HG03097 (cell line): ENCODE measurements at regions not wholly inside any gene's neighbourhood (a gene's known extent, or its start where the extent isn't known, plus 50 kb on each side); places are given as distances from the start of the nearest gene placed in this dataset.
A peak's percentile ranks its signal among the peaks of the same experiment; 100 is the strongest.

ENCODE experiments used
- ATAC-seq: cut with Tn5 transposase; IDR thresholded peaks from one replicate; pipeline ENCODE4 v1.9.1; 2021; ENCODE audit not compliant: unreplicated experiment, low FRiP score

DNA sequence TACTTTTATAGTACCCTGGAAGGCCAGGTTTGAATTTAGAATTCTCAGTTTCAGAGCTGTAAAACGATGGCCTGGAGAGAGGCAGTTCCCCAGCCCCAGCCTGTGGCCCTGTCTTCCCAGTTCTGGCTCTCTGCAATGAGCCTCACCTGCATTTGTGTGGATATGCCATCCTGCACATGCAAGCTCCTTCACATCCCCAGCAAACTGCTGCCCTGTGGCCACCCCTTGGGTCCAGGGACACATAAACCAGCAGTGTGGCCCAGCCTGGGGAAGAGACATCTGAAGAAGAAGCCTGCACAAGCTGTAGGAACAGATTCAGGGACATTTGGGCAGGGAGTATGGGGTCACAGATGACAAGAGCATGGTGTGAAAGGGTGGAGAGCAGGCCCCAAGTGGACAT lies 174.3 kb upstream of the CRY1 start:
- no peak for ATAC-seq

DNA sequence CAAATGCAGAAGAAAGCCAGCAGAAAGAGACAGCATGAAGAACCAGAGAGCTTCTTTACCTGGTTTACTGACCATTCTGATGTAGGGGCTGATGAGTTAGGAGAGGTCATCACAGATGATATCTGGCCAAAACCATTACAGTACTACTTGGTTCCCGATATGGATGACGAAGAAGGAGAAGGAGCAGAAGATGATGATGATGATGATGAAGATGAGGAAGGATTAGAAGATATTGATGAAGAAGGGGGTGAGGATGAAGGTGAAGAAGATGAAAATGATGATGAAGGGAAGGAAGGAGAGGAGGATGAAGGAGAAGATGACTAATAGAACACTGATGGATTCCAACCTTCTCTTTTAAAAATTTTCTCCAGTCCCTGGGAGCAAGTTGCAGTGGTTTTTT lies 178.2 kb upstream of the CRY1 start:
- ATAC-seq = no peak

DNA sequence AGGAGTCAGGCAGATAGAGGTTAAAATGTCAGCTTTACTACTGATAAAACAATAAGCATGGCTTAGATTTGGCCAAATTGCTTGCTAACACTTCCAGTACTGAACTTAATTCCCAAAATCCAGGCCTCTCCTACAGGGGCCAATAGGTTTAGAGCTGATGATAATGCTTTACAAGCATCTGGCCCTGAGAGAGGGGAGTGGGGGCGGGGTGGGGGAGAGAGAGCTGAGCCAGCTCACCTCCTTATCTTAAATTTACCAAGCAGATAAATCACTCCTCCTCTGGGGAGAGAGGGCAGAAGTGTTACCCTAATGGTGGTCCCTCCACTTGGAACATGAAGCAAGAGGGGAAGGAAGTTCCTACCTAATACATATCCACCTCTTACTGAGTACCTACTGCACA lies 182.2 kb upstream of the CRY1 start:
- ATAC-seq = no peak

DNA sequence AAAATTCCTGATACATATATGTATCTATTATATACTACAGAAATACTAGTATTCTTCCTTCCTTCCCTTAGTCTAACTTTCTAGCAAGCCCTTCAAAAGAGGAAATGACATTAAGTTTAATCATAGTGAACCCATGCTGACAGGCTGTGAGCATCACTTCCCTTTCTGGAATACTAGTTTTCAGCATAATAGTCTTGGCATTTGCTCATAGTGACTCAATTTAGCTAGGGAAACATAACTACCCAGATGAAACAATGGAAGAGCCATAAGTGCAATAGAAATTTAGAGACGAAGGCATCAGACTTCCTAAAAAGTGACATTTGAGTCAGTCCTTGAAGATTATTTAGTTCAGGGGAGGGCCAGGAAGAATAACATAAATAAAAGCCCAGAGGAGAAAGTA lies 184.5 kb upstream of the CRY1 start:
- no peak for ATAC-seq

DNA sequence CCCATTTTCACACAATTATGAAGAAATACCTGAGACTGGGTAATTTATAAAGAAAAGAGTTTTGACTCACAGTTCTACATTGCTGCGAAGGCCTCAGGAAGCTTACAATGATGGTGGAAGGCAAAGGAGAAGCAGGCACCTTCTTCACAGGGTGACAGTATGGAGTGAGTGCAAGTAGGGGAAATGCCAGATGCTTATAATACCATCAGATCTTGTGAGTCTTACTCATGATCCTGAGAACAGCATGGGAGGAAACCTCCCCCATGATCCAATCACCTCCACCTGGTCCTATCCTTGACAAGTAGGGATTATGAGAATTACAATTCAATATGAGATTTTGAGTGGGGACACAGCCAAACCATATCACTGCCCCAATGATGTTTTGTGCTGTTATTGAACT lies 189.3 kb upstream of the CRY1 start:
- ATAC-seq = no peak

DNA sequence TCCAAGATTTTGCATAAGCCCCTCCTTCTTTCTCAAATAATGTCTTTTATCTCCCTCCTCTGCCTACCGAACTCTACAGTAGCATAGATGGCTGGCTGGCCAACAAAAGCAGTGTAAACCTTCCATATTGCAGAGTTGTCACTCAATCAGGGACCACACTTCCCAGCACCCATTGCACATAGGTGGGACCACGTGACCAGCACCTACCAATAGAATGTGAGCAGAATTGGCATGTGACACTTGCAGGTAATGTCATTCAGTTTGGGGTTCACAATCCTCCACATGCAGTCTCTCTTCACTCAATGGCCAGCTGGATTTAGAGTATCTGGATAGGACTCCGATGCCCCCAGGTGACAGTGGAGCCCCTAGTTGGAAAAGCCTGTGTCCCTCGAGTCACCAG lies 190.3 kb upstream of the CRY1 start:
- no peak for ATAC-seq

DNA sequence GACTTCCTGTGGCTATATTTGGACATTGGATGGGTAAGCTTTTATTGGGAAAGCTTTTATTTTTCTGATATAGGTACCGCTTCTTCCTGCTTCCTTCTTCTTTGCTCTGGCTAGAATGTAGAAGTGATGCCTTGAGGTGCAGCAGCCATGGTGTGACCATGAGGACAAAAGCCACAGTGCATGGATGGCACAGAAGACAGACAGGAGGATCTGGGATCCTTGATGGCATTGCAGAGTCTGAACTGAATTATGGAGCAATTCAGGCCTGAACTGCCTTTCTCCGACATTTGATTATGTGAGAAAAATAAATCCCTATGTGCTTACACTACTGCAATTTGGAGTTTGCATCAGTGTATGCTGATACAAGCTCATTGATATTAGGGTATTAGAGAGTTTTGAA lies 191.3 kb upstream of the CRY1 start:
- no peak for ATAC-seq

DNA sequence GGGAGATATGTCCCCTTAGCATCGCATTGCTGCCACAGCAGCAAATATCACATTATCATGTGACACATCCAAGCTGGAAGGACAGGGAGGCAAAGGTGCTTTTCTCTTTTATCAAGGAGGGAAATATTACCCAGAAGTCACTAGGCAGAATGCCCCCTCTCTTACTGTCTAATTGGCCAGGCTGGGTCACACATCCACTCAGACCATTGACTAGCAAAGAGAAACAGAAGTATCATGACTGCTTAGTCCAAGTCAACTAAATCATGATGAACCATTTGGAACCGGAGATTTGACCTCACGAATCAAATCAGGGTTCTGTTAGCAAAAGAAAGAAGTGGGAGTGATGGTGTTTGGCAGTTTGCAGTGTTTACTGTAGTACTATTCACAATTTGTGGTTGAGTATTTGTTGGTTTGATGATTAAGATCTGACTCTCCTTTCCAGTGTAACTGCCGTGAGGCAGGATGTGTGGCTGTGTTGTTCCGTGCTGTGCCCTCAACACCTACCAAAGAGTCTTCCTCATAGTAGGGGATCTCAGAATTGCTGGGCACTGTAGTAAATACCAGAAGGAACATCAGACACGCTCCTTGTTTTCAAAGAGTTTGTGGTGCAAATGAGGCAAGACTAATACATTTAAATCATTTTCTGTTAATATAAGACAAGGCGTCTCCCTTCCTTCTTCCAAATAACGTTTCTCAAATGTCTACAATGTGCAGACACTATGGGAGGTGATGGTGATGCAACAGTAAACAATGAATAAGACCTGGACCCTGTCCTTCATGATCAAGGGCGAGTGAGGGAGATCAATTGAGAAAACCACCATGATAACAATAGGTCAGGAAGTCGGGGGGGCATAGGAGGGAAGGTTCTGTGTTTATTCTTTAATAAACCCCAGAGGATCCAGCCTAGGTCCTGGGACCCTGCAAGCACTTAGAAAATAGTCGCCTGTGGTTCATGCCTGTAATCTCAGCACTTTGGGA lies 194.4 kb upstream of the CRY1 start:
- no peak for ATAC-seq

DNA sequence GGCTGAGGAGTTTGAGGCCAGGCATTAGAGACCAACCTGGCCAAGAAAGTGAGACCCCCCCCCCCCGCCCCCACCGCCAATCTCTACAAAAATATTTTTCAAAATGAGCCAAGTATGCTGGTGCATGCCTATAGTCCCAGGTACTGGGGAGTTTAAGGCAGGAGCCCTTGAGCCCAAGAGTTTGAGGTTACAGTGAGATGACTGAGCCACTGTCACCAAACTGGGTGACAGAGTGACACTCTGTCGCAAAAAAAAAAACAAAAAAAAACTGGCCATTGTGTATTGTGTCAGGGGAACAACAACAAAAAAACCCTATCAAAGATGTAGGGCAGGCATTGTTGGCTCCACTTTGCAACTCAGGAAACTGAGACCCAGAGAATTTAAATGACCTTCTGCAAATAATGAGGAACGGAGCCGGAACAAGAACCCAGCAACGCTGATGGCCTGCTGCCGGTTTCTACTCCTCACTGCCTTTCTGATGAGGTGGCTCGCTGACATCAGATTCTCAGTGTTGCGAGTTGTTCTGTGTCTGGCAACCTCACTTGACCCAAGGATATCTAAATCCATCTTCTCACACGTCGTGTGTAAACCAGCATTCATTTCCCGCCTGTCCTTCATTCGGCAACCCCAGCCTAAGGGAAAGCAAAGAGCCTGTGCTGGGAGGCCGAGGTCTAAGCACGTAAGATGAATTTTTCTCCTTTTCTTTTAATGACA lies 195.2 kb upstream of the CRY1 start:
- ATAC-seq = no peak

DNA sequence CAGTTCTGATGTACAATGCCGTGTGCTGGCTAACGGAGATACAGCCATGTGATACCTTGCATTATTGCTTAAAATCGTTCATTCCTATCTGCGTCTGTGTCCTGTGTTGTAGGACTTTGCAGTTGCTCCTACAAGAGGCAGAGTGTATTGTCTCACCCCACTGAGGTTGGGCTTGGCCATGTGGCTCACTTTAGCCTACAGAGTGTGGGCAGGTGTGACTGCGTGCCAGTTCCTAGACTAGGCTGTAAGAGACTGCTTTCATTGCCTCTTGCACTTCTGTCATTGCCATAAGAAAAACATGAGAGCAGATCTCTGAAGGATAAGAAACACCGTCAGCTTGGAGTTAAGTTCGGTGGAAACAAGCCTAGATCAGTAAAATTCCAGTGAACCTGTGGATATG lies 197.7 kb upstream of the CRY1 start:
- no peak for ATAC-seq

DNA sequence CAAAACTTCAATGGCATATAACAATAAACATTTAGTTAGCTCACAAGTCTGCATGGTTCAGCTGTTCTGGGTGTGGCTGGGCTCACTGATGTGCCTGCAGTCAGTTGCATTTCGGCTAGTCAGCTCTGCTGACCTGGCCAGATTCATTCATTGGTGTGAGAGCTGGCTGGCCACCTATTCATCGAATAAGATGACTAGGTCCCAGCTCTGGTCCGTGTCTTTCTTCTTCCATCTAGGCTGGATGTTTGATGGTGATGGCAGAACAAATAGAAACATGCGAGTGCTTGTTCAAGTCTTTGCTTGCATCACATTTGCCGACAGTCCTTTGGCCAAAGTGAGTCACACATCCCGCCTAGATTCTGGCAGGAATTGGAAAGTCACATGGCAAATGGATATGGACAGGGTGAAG lies 203.3 kb upstream of the CRY1 start:
- no peak for ATAC-seq

DNA sequence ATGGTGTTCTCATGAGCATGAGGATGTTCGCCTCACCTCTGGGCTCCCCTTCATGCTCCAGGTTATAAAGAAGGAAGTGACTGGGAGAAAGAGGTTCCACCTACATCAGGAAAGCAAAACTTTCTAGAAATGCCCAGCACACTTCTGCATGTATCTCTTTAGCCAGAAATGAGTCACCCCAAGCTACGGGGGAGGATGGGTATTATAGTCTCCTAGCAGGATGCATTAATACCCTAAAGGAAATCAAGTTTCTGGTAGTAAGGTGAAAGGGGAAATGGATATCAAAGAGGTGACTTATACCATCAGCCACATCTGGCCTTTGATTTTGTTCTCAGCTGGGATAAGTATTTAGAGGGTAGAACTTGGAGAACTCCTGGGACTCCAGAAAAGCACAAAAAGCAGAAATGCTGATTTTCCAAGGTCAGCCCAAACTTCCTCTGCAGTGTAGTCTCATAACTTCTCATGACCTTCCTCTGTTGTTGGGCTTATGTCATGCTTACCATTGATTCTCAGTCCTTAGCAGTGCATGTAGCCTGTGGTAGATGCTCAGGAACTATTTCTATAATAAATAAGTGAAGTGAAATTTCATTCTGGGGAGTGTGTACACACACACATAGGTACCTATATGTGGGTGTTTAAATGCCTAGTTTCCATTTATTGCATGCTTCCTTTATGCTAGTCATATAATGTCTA lies 209.4 kb upstream of the CRY1 start:
- no peak for ATAC-seq

DNA sequence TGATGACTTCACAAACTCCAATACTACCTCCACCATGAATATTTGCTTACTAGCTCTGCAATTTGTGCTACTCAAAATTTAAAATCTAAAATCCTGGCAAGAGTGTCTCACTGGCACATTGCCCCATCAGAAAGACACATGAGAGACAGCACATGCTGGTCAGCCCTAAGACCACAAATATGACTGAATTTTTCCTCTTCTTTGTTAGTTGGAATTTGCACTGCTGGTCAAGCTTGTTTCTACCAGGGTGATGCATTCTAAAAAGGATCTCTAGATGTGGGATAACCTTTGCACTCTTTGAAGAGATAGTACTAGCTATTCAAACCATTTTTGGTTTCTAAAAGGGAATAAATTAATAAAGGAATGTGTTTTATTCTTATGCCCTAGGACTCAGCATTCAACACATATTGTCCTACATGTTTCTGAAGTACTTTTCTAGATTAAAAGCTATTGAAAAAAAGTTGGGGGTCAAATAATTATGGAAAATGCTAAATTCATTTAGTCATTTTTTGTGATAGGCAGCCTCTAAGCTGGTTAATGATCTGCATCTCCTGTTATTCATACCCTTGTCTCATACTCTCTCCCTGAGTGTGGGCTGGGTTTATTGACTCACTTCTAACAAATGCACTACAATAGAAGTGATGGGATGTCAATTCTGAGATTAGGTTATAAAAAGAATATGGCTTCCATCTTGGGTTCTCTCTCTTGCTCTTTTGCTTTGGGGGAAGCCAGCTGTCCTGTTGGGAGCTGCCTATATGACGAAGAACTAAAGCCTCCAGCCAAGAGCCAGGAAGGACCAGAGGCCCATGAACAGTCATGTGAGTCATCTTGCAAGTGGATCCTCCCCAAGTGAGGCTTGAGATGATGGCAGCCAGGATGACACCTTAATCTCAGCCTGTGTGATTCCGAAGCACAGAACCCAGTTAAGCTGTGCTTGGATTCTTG lies 211.5 kb upstream of the CRY1 start:
- no peak for ATAC-seq

DNA sequence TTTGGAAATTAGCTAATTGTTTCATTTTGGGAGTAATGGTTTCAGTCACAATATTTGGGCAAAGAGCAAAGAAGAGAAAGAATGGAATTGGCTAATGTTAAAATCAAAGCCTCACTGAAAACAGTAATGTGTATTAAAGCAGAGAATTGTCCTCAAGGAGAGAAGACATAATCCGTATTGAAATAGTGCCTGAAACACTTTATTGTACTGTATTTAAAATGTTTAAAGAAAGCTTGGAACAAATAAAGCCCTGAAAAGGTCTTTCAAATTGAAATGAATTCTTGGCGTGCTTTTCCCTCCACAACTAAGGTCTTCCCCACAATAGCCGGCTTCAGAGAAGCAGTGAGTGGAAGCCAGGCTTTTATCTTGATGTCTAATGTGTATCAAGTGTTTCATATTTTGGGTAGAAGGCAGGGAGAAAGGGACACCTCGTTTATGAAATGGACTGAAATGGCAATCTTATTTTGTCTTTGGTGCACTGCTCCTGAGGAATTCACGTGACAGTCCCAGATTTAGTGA lies 212.9 kb upstream of the CRY1 start:
- ATAC-seq = no peak

DNA sequence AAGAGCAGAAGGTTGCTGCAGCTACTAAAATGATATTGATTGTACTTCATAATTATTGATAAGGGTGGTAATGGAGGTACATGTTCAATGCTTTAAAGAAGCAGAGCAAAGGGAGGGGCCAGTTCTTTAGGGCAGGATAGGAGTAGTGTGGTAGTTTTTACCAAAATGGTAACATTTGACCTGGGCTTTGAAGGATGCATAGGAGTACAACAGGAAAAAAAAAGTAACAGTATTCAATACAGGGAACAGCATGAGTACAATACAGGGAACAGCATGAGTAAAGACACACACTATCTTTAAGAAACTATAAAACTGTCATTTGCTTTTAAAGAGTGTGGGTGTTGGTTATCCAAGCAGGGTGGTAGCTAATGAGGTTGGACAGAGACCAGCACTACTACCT lies 215.0 kb upstream of the CRY1 start:
- no peak for ATAC-seq

DNA sequence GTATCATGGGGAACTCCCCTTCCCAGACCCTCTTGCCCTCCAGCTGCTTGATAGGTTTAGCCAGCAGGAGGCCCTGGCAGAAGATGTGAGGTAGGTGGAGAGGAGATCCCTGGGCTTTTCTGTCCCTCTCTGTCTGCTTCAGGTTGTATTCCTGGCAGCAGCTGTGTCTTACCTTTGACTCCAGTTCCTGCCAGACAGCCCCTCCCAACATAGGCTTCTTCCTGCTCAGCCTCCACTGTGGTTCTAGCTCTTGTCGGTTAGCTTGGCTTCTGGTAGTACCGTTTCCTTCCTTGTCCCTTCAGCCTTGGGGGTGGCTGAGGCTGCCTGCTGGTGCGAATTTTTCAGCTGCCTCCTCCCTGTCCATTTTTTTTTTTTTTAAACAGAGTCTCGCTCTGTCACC lies 215.7 kb upstream of the CRY1 start:
- no peak for ATAC-seq

DNA sequence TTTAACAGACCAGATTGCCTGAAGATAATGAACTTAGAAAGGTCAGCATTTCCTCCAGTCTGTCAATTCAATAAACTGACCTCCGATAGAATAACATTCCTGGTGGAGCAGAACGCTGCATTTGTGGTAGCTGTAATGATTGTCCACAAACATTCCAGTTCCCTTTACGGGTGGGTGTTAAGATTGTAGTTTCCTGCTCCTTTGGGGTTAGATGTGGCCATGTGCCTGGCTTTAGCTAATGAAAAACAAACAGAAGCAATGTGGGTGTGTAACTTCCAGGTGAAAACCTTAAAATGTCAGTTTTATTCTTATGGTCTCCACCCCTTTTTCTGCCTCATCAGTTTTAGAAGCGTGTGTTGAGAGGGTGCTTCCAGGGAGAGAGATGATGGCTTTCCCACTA lies 217.3 kb upstream of the CRY1 start:
- no peak for ATAC-seq

DNA sequence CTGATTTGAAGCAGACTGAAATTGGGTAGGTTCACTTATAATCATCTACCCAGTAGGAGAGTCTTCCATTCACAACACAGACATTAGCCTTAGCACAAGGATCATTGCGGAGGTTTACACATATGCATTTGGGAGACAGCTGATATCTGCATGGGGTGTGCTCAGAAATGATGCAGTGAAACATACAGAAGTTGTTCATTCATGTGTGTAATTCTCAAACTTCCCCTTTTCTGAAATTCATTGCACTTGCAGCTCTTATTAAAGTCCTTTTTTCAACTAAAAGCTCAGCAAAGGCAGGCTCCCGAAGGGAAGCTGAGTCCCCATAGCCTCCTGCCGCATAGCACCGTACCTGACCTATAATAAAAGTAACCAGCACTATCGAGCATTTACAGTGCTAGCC lies 218.3 kb upstream of the CRY1 start:
- ATAC-seq = no peak

DNA sequence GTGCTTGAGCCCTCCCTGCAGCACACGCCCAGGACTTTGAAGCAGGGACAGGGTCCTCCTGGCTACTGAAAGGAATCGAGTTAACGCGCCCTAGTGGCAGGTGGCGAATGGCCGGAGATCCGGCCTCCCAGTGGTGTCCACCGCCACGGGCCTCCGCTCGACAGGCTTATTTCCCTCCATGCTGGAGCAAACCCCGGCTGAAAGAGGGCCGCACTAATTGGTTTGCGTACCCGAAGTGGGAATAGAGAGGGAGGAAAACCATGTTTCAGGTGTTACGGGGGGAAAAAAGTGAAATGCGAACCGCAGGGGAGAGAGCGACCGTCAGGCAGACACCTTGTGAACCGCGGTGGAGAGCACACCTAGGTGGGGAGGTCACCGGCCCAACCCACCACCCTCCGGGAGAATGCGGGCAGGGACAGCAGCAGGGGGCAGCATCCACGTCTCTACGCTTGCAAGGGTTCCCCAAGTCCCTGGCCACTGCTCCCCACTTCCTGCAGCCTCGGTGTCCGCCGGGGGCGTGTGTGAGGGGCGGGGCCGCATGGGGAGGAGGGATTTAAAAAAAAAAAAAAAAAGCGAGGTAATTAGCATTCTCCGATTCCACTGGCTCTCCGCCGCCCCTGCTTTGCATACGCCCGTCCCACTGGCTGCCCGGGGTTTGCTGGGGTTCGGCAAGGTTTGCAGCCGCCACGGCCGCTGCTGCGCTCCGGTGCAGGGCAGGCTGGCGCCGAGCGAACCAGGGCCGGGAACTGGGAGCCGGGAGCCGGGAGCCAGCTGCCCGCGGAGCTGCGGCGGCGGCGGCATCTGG lies 224.6 kb upstream of the CRY1 start:
- ATAC-seq = peak; percentile 48

DNA sequence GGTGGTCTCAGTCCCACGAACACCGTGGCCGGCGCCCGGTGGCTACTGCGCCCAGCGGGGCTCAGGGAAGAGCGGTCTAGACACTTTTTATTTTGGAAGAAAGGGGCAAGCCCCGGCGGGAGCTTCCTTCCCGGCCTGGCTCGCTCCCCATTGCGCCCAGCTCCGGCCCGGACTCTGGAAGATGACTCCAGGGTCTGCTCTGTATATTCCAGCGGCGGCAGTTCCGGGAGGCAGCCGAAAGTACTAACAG lies 225.1 kb upstream of the CRY1 start:
- ATAC-seq = no peak
